VCaP (cell line): ENCODE measurements at regions not wholly inside any gene's neighbourhood (a gene's known extent, or its start where the extent isn't known, plus 50 kb on each side); places are given as distances from the start of the nearest gene placed in this dataset.

Source experiments
- H3K27ac ChIP-seq: fragments of 450-650 bp; 2 replicates; pipeline ENCODE4 v1.5.1; 2017
- TF ChIP-seq, protein P1 (sequence below): fragments of 450-650 bp; conservative IDR thresholded peaks from 2 replicates; pipeline ENCODE4 v1.5.1; 2017; ENCODE audit warnings: mild to moderate bottlenecking, moderate library complexity

- TF ChIP-seq, protein P1, sequence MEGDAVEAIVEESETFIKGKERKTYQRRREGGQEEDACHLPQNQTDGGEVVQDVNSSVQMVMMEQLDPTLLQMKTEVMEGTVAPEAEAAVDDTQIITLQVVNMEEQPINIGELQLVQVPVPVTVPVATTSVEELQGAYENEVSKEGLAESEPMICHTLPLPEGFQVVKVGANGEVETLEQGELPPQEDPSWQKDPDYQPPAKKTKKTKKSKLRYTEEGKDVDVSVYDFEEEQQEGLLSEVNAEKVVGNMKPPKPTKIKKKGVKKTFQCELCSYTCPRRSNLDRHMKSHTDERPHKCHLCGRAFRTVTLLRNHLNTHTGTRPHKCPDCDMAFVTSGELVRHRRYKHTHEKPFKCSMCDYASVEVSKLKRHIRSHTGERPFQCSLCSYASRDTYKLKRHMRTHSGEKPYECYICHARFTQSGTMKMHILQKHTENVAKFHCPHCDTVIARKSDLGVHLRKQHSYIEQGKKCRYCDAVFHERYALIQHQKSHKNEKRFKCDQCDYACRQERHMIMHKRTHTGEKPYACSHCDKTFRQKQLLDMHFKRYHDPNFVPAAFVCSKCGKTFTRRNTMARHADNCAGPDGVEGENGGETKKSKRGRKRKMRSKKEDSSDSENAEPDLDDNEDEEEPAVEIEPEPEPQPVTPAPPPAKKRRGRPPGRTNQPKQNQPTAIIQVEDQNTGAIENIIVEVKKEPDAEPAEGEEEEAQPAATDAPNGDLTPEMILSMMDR = no peak
- no peak overlapping the region for H3K27ac ChIP-seq
These were observed 250.4 kb upstream of the SMIM21 start for GRCh38 chr18:75677696-75678455.

GRCh38 chr18:75660932-75661331 is 233.4 kb upstream of the SMIM21 start:
- no peak overlapping the region for H3K27ac ChIP-seq
- TF ChIP-seq, protein P1 = no peak

GRCh38 chr18:75659535-75660023 is 232.1 kb upstream of the SMIM21 start:
- TF ChIP-seq, protein P1 = no peak
- no peak overlapping the region for H3K27ac ChIP-seq

DNA sequence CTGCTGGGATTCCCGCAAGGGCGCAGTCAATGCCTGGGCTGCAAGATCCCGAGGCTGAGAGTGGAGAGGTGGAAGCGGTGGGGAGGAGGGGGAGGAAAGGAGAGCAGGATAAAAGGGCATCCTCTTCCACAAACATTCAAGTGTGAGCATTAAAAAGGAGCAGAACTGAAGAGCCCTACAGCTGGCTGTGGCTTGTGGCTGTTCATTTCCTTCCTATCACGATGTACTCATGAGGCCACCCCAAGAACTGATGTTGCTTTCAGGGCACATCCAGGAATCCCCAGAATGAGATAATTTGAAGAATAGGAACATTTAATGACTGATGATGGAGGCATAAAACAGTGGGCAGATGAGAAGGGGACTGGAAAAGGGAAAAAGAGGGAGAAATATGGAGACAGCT is 230.8 kb upstream of the SMIM21 start:
- no peak overlapping the region for H3K27ac ChIP-seq
- TF ChIP-seq, protein P1 = no peak

DNA sequence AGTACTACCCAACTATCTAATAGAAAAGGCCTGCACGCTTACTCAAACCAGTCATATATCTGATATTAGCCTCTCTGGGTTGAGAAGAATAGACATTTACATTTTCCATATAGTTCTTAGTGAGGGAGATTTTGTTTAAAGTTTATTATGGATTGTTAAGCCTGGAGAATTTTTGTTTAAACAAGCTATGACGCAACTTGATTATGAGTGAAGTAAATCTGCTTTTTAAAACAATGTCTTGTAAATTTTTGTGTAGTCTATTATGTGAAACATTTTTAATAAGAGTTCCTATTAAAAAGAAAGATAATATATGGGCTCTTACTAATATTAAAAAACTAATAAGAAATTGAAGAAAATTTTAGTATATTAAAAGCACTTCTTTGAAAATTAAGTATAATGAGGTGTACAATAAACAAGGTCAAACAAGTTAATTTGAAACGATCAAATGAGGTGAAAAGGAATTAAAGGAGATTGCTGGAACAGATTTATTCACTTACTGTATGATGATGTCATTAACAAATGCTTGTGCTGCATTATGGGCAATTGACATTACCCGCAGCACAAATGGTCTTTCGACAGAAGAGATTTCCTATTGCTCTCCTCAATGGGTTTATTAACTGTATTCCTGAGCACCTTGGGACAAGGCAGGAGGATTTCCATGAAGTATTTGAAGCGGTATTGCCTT is 229.2 kb upstream of the SMIM21 start:
- TF ChIP-seq, protein P1 = no peak
- H3K27ac ChIP-seq = no peak overlapping the region

GRCh38 chr18:75656035-75656434 is 228.5 kb upstream of the SMIM21 start:
- TF ChIP-seq, protein P1 = no peak
- no peak overlapping the region for H3K27ac ChIP-seq

DNA sequence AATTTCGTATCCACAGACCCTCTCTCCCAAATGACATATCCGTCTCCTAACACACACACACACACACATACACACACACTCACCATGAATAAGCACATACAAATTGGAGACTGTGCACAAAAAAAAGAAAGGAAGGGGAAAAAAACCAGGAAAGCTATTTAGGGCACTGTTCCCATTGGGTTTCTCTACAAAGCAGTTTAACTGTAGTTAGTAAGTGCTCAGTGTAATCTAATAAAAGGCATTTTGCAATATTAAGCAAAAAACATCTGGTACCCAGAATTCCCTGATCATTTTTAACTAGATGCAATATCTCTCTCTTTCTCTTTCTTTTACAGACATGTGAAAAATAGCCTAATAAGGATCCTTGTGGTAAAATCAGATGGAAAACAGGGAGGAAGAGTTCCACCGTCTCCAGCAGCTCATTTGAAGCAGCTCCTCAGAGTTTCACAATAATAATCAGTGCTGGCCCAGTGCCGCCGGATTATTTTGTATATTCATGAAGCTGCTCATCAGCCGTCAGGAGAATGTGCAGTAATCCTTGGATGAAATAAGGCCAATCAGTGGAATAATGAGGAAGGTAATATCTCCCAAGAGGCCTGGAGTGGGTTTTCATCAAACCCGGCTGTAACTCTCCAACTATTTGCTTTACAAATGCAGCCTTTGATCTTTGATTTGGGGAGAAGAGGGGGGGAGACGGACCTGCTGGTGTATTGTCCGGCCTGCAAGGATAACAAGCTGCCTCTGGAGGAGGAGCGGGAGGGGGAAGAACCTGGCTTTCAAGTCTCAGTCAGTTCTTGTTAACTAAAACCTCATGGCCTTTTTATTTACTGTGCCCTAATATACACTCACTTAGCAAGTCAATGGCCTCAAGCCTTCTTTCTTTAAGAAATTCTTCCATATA is 227.6 kb upstream of the SMIM21 start:
- H3K27ac ChIP-seq = no peak overlapping the region
- TF ChIP-seq, protein P1 = no peak
